Erythroblast (primary cell): ENCODE measurements at regions not wholly inside any gene's neighbourhood (a gene's known extent, or its start where the extent isn't known, plus 50 kb on each side); places are given as distances from the start of the nearest gene placed in this dataset.

Experiments
- GATA1 ChIP-seq: IDR thresholded peaks from 2 replicates; pipeline ENCODE4 v1.6.1; 2011; ENCODE audit warnings: low read depth, mild to moderate bottlenecking, control low read depth, low read length, moderate library complexity
- POLR2A ChIP-seq: IDR thresholded peaks from 2 replicates; pipeline ENCODE4 v1.6.1; 2011; ENCODE audit warnings: mild to moderate bottlenecking, low read length

GRCh38 chr20:57922706-57923105 lies 212.9 kb upstream of the PMEPA1 start:
- no peak for TF ChIP-seq POLR2A
- TF ChIP-seq GATA1, result no peak
